A673 (cell line): ENCODE measurements at regions not wholly inside any gene's neighbourhood (a gene's known extent, or its start where the extent isn't known, plus 50 kb on each side); places are given as distances from the start of the nearest gene placed in this dataset.
"Not testable (repeated sequence)": the region's sequence is repeated elsewhere in the genome, so short reads cannot be mapped to it uniquely, and the experiment has no call there.

Experiments
- BruUV-seq: library from RNA; stranded (reverse); fragments of 400-500 nt; replicated peaks from 2 replicates; lab custom pipeline; 2021; lab: Mats Ljungman, UMichigan
- CTCF ChIA-PET: fragments of 300-600 bp; sonication (Branson Sonifier 250); formaldehyde crosslinking; loops from one replicate; lab custom pipeline; 2022; ENCODE audit warnings: antibody characterized with exemption; lab: Charles Lee
- POLR2A ChIA-PET: fragments of 300-600 bp; sonication (Branson Sonifier 250); formaldehyde crosslinking; loops from one replicate; lab custom pipeline; 2022; ENCODE audit warnings: antibody characterized with exemption; ENCODE audit not compliant: low non-redundant PET; lab: Charles Lee
- DNase-seq: peaks from one replicate; pipeline ENCODE4 v3.0.0-alpha.2; 2015; ENCODE audit warnings: low spot score
- H3K27ac ChIP-seq: fragments of 200-600 bp; sonication (generic); 2 replicates; pipeline ENCODE4 v1.5.1; 2016; ENCODE audit warnings: mixed run types, low read depth, mild to moderate bottlenecking, mixed read lengths, antibody characterized with exemption, low read length; ENCODE audit not compliant: poor library complexity, severe bottlenecking
- H3K27me3 ChIP-seq: fragments of 200-600 bp; sonication (generic); replicated peaks from 2 replicates; pipeline ENCODE4 v1.6.1; 2017; ENCODE audit warnings: mixed run types, low read depth, mild to moderate bottlenecking, mixed read lengths, antibody characterized with exemption, low read length; ENCODE audit not compliant: insufficient read depth, poor library complexity
- H3K36me3 ChIP-seq: fragments of 200-600 bp; sonication (generic); 2 replicates; pipeline ENCODE4 v1.6.1; 2016; ENCODE audit warnings: mixed run types, mild to moderate bottlenecking, mixed read lengths, antibody characterized with exemption, low read length; ENCODE audit not compliant: insufficient read depth, poor library complexity, severe bottlenecking
- H3K4me1 ChIP-seq: fragments of 200-600 bp; sonication (generic); 2 replicates; pipeline ENCODE4 v1.6.1; 2017; ENCODE audit warnings: mixed run types, mild to moderate bottlenecking, mixed read lengths, antibody characterized with exemption, low read length; ENCODE audit not compliant: insufficient read depth, poor library complexity, severe bottlenecking
- H3K4me3 ChIP-seq: fragments of 200-600 bp; sonication (generic); 2 replicates; pipeline ENCODE4 v1.5.1; 2016; ENCODE audit warnings: low read depth, mixed run types, mild to moderate bottlenecking, mixed read lengths, low read length; ENCODE audit not compliant: poor library complexity, severe bottlenecking
- H3K9me3 ChIP-seq: fragments of 200-600 bp; sonication (generic); 2 replicates; pipeline ENCODE4 v1.6.1; 2016; ENCODE audit warnings: mixed run types, low read depth, mild to moderate bottlenecking, mixed read lengths, antibody characterized with exemption, low read length; ENCODE audit not compliant: poor library complexity, severe bottlenecking
- CTCF ChIP-seq: fragments of 300-800, 200-600 bp; sonication (generic); conservative IDR thresholded peaks from 2 replicates; pipeline ENCODE4 v1.5.1; 2017; ENCODE audit warnings: low read depth, mild to moderate bottlenecking, antibody characterized with exemption, low read length, moderate library complexity, mixed read lengths
- EZH2 ChIP-seq: fragments of 200-600 bp; sonication (generic); IDR thresholded peaks from 2 replicates; pipeline ENCODE4 v1.6.1; 2017; ENCODE audit warnings: borderline replicate concordance, low read depth, mild to moderate bottlenecking, mixed read lengths, antibody characterized with exemption, low read length; ENCODE audit not compliant: poor library complexity, severe bottlenecking
- intact Hi-C: fragments of 100-400 bp; cut with micrococcal nuclease; formaldehyde crosslinking; loops from one replicate; pipeline ENCODE4 v1.10.0; 2022; ENCODE audit not compliant: unreplicated experiment

GRCh38 chr2:13433954-13434353 lies 717.2 kb downstream of the TRIB2 start:
- no peak for TF ChIP-seq EZH2
- TF ChIP-seq CTCF = no peak
- POLR2A ChIA-PET = no interaction called here
- no peak overlapping the region for H3K4me3 ChIP-seq

GRCh38 chr2:13443554-13444261 lies 727.0 kb downstream of the TRIB2 start:
- CTCF ChIA-PET = not testable (repeated sequence)

More at GRCh38 chr2:13433954-13434353, 717.2 kb downstream of the TRIB2 start:
- Histone ChIP-seq H3K27ac (no peak overlapping the region), H3K9me3 (no peaks in the 10 kb centered on the region), H3K36me3 (no peaks in the 10 kb centered on the region), H3K27me3 (no peaks in the 10 kb centered on the region), H3K4me1 (no peaks in the 10 kb centered on the region)
- intact Hi-C loops = no loop called here
- no peak for DNase-seq
- CTCF ChIA-PET = no interaction called here
- BruUV-seq = no TSS peak

GRCh38 chr2:13462464-13462863 lies 745.7 kb downstream of the TRIB2 start:
- H3K4me1 ChIP-seq = no peaks in the 10 kb centered on the region
- TF ChIP-seq EZH2 (no peak), CTCF (no peak)
- DNase-seq = no peak
- no TSS peak for BruUV-seq
- CTCF ChIA-PET = no interaction called here
- H3K27me3 ChIP-seq = peaks cover 4% of the 10 kb centered on the region
- no peaks in the 10 kb centered on the region for H3K36me3 ChIP-seq
- POLR2A ChIA-PET = no interaction called here
- no peak overlapping the region for H3K4me3 ChIP-seq
- no peaks in the 10 kb centered on the region for H3K9me3 ChIP-seq
- intact Hi-C loops = no loop called here
- no peak overlapping the region for H3K27ac ChIP-seq

More at GRCh38 chr2:13443554-13444261, 727.0 kb downstream of the TRIB2 start:
- H3K9me3 ChIP-seq, DNase-seq, BruUV-seq, H3K36me3 ChIP-seq, intact Hi-C loops, H3K27me3 ChIP-seq, POLR2A ChIA-PET, H3K4me3 ChIP-seq, H3K27ac ChIP-seq, H3K4me1 ChIP-seq: not testable (repeated sequence)

- Histone ChIP-seq H3K36me3 (no peaks in the 10 kb centered on the region), H3K27me3 (peaks cover 4% of the 10 kb centered on the region), H3K4me1 (no peaks in the 10 kb centered on the region), H3K9me3 (no peaks in the 10 kb centered on the region), H3K4me3 (no peak overlapping the region), H3K27ac (no peak overlapping the region)
- CTCF ChIA-PET = no interaction called here
- intact Hi-C loops = no loop called here
- DNase-seq = no peak
- TF ChIP-seq EZH2 = no peak
- no peak for TF ChIP-seq CTCF
- BruUV-seq = no TSS peak
- POLR2A ChIA-PET = no interaction called here
These were observed 749.3 kb downstream of the TRIB2 start for GRCh38 chr2:13466076-13466475.
